ENCODE measurements at regions not wholly inside any gene's neighbourhood (a gene's known extent, or its start where the extent isn't known, plus 50 kb on each side); places are given as distances from the start of the nearest gene placed in this dataset.
"Not testable (repeated sequence)": the region's sequence is repeated elsewhere in the genome, so short reads cannot be mapped to it uniquely, and the experiment has no call there.

GRCh38 chr2:7876445-7876844, 805.4 kb upstream of the ID2 start:
- TF ChIP-seq CTCF (conservative IDR thresholded peaks at IDR 0.05; ENCODE audit: low read length); EZH2phosphoT487 (IDR thresholded peaks at IDR 0.05; ENCODE audit: borderline replicate concordance): not testable (repeated sequence)

All from Loucy (cell line).